DOHH2 (cell line): ENCODE measurements at regions not wholly inside any gene's neighbourhood (a gene's known extent, or its start where the extent isn't known, plus 50 kb on each side); places are given as distances from the start of the nearest gene placed in this dataset.

Experiments used
- H3F3A ChIP-seq: fragments of 200-600 bp; sonication (generic), shearing (Covaris generic); 2 replicates; pipeline ENCODE4 v1.6.0; 2016; ENCODE audit warnings: antibody characterized with exemption, mild to moderate bottlenecking; ENCODE audit not compliant: control insufficient read depth, insufficient read depth
- H3K27ac ChIP-seq: fragments of 200-600 bp; sonication (generic); 2 replicates; pipeline ENCODE4 v1.5.1; 2014; ENCODE audit warnings: low read depth, mild to moderate bottlenecking, low read length, moderate library complexity
- H3K27me3 ChIP-seq: fragments of 200-600 bp; sonication (generic); 2 replicates; pipeline ENCODE4 v1.6.1; 2014; ENCODE audit warnings: mild to moderate bottlenecking, low read length, mixed read lengths; ENCODE audit not compliant: control insufficient read depth
- H3K36me3 ChIP-seq: fragments of 200-600 bp; sonication (generic); 2 replicates; pipeline ENCODE4 v1.6.1; 2014; ENCODE audit warnings: mild to moderate bottlenecking, low read length, moderate library complexity, mixed read lengths; ENCODE audit not compliant: control insufficient read depth
- H3K4me1 ChIP-seq: fragments of 200-600 bp; sonication (generic); 2 replicates; pipeline ENCODE4 v1.6.1; 2014; ENCODE audit warnings: mild to moderate bottlenecking, low read length, mixed read lengths; ENCODE audit not compliant: control insufficient read depth
- H3K4me2 ChIP-seq: fragments of 200-600 bp; sonication (generic); 2 replicates; pipeline ENCODE4 v1.6.0; 2014; ENCODE audit warnings: mild to moderate bottlenecking, low read length, moderate library complexity
- H3K4me3 ChIP-seq: fragments of 200-600 bp; sonication (generic); 2 replicates; pipeline ENCODE4 v1.5.1; 2014; ENCODE audit warnings: mild to moderate bottlenecking, low read length, mixed read lengths
- H3K79me2 ChIP-seq: fragments of 200-600 bp; sonication (generic); 2 replicates; pipeline ENCODE4 v1.6.1; 2014; ENCODE audit warnings: mild to moderate bottlenecking, low read length, mixed read lengths; ENCODE audit not compliant: control insufficient read depth
- H3K9me2 ChIP-seq: fragments of 200-600 bp; sonication (generic); replicated peaks from 2 replicates; pipeline ENCODE4 v1.6.1; 2014; ENCODE audit warnings: mild to moderate bottlenecking, low read length, mixed read lengths; ENCODE audit not compliant: control insufficient read depth
- H3K9me3 ChIP-seq: fragments of 200-600 bp; sonication (generic); 2 replicates; pipeline ENCODE4 v1.6.1; 2014; ENCODE audit warnings: antibody characterized with exemption, low read length, mixed read lengths; ENCODE audit not compliant: control insufficient read depth, insufficient read depth
- H4K20me1 ChIP-seq: fragments of 200-600 bp; sonication (generic); 2 replicates; pipeline ENCODE4 v1.6.0; 2014; ENCODE audit warnings: low read depth, mild to moderate bottlenecking, antibody characterized with exemption, low read length, moderate library complexity; ENCODE audit not compliant: control insufficient read depth, insufficient read depth
- EZH2phosphoT487 ChIP-seq: fragments of 200-600 bp; sonication (generic); IDR thresholded peaks from 2 replicates; pipeline ENCODE4 v1.6.1; 2017; ENCODE audit warnings: borderline replicate concordance, mild to moderate bottlenecking, antibody characterized with exemption, low read length, moderate library complexity, mixed read lengths
- TF ChIP-seq, protein P1 (sequence below): fragments of 200-600 bp; sonication (generic); IDR thresholded peaks from one replicate; pipeline ENCODE4 v1.5.1; 2014; ENCODE audit warnings: antibody characterized with exemption, mild to moderate bottlenecking, low read depth, low read length; ENCODE audit not compliant: poor library complexity, severe bottlenecking

DNA sequence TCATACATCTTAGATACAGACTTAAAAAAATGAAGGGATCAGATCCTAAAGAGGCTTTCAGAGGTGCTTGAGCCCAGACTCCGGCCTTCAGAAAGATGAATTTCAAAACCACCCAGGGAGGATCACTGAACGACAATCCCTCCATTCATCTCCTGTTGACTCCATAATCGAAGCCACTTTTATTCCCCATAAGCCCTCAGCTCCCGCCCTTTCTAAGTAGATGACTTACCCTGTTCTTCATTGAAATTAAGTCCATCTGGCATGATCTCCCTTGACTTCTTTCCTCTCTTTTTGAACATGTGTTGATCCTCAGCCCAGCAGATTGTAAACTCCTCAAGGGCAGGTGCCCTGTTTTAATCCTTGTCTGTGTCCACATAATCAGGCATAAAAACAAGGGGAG, 50.8 kb upstream of the ASTN2 start:
- Histone ChIP-seq H3K9me3 (no peaks in the 10 kb centered on the region), H3K27ac (no peak overlapping the region), H3K27me3 (peaks cover 43% of the 10 kb centered on the region), H3K9me2 (no peaks in the 10 kb centered on the region), H3K4me1 (no peaks in the 10 kb centered on the region), H4K20me1 (no peaks in the 10 kb centered on the region), H3F3A (no peaks in the 10 kb centered on the region), H3K4me3 (no peak overlapping the region), H3K79me2 (no peaks in the 10 kb centered on the region), H3K4me2 (no peak overlapping the region), H3K36me3 (no peaks in the 10 kb centered on the region)
- TF ChIP-seq, protein P1, sequence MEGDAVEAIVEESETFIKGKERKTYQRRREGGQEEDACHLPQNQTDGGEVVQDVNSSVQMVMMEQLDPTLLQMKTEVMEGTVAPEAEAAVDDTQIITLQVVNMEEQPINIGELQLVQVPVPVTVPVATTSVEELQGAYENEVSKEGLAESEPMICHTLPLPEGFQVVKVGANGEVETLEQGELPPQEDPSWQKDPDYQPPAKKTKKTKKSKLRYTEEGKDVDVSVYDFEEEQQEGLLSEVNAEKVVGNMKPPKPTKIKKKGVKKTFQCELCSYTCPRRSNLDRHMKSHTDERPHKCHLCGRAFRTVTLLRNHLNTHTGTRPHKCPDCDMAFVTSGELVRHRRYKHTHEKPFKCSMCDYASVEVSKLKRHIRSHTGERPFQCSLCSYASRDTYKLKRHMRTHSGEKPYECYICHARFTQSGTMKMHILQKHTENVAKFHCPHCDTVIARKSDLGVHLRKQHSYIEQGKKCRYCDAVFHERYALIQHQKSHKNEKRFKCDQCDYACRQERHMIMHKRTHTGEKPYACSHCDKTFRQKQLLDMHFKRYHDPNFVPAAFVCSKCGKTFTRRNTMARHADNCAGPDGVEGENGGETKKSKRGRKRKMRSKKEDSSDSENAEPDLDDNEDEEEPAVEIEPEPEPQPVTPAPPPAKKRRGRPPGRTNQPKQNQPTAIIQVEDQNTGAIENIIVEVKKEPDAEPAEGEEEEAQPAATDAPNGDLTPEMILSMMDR, result no peak
- TF ChIP-seq EZH2phosphoT487, result no peak

DNA sequence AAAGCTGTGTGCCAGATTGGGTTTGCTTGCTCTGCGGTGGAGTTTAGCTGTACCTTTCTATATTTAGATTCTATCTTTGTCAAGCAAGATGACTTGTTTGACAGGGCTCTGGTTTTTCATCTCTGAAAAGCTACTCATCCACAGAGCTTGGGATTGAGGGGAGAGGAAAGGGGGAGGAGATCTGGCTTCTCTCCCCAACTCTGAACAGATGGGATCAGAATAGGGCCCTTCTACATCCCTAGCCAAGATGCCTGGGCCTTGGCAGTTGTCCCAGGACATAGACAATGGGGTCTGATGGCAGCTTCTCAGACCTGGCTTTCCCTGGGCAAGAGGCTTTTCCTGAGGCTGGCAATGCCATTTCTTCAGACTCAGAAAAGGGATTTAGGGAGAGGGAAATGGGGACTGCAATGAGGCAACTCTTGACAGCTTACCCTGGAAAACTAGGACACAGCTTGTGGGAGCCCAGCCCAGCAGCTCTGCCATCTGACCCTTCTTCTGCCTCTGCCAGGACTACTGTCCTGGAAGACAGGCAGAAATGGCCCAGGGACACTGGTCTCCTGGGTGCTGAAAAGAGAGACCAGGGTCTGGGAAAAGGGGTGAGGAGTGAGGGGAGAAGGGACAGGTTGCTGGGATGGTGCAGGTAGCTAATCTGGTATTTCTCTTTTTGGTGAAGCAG, 50.2 kb upstream of the ASTN2 start:
- H3K27me3 ChIP-seq, result peaks cover 38% of the 10 kb centered on the region
- H3K27ac ChIP-seq, result no peak overlapping the region
- H3K36me3 ChIP-seq, result no peaks in the 10 kb centered on the region
- no peak overlapping the region for H3K4me2 ChIP-seq
- H3K9me2 ChIP-seq, result no peaks in the 10 kb centered on the region
- no peaks in the 10 kb centered on the region for H4K20me1 ChIP-seq
- no peak overlapping the region for H3K4me3 ChIP-seq
- H3F3A ChIP-seq, result no peaks in the 10 kb centered on the region
- TF ChIP-seq, protein P1, result no peak
- no peak for TF ChIP-seq EZH2phosphoT487
- no peaks in the 10 kb centered on the region for H3K79me2 ChIP-seq
- H3K9me3 ChIP-seq, result no peaks in the 10 kb centered on the region
- no peaks in the 10 kb centered on the region for H3K4me1 ChIP-seq
